HG03108 (cell line): ENCODE measurements at regions not wholly inside any gene's neighbourhood (a gene's known extent, or its start where the extent isn't known, plus 50 kb on each side); places are given as distances from the start of the nearest gene placed in this dataset.

ENCODE experiments used
- ATAC-seq: cut with Tn5 transposase; IDR thresholded peaks from one replicate; pipeline ENCODE4 v1.9.1; 2021; ENCODE audit warnings: moderate library complexity; ENCODE audit not compliant: unreplicated experiment

DNA sequence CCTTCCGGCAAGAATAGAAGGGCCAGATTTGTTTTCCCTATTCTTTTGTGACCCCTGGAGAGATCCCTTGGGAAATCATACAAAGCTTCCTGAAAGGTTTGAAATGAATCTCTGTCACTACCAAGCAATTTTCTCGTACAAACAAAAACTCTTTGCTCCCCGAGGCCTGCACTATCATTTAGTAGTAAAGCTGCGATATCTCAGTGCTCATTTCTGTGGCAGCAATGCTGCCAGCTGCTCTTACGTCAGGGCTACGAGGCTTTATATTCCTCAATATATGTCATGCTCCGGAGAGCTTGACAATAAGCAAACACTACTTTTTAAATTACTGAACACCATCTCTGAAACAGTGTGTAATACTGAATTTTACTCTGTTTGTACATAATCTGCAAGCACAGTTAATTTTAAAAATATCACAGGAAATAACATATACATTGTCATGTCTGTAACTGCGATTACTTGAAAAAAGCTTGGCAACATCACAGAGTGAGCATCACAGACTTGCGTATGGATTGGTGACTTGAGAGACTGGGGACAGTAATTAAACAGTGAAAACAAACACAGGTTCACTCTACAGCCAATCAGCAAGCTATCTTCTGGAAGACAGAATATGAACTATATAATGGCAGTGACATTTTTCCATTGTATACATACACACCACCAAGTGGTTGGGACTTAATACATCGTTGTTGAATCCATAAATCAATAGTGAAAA lies 403.3 kb upstream of the NETO1 start:
- ATAC-seq: no peak

DNA sequence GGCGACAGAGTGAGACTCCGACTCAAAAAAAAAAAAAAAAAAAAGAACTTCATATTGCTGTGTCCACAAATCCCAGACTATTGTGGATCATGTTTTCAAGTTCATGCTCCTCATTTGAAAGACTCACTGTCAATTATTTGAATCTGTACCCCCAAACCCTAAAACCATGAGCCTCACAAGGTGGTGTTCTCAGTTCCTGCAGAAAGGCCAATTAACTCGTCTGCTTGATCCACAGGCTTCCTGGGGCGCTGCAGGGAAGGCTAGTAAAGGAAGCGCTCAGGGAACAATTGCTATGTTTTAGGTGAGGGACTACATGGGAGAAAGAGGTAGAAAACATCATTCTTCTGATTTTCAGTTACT lies 396.8 kb upstream of the NETO1 start:
- no peak for ATAC-seq

DNA sequence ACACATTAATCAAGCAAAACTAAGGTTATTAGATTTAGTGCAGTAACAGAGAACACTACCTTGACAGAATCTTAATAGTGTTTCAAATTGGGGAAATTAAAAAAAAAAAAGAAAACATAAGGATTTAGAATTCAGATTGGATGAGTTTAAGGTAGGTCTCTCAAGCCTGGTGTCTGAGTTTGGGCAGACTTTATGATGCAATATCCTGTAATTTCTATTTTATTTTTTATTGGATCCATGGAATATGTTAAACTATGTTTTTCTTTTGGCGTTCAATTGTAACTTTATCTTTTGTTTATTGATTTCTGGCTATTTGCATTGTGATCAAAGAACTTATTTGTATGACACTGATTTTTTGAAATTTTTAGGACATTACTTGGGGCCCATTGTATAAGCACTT lies 394.1 kb upstream of the NETO1 start:
- no peak for ATAC-seq

DNA sequence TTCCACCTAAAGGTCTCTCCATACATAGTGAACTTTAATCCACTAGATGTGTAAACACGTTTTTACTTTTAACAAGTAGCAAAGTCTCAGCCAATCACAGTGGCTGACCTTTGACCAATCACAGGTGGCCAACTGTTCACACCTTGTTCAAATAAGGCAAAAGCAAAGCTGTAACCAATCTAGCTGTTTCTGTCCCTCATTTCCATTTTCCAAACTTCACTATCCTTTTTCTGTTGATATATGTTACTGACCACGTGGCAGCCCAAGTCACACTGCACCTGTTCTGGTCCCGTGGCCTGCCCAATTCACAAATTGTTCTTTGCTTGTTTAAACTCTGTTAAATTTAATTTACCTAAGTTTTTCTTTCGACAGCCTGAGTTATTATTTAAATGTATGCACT lies 393.5 kb upstream of the NETO1 start:
- no peak for ATAC-seq

DNA sequence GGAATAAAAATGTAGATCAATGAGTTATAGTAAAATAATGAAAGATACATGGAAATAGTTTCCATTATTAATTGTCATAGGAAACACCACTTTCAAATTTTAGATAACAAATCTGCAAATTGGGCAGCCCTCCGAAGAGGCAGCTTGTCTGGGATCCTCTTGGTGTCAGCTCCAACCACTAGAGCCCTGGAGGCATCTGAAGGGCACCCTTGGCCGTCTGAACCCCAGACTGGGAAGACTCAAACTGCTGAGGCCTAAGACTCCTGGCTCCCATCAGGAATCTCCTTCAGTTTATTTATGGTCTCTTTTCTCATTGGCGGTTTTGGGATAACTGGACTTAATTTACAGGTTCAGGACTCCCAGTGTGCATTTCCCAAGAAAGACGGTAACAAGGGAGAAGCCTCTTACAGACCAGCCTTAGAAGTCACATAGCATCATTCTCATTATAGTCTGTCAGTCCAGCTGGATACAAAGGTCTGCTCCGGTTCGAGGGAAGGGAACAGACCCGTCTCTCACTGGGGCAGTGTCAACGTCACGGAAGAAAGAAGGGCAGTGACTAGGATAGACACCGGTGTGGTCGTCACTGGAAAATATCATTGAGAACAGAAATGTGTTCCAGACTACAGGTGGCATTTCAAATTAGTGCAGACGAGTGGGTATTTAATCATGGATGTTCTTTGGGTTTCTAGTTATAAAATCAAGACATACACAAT lies 390.7 kb upstream of the NETO1 start:
- no peak for ATAC-seq

DNA sequence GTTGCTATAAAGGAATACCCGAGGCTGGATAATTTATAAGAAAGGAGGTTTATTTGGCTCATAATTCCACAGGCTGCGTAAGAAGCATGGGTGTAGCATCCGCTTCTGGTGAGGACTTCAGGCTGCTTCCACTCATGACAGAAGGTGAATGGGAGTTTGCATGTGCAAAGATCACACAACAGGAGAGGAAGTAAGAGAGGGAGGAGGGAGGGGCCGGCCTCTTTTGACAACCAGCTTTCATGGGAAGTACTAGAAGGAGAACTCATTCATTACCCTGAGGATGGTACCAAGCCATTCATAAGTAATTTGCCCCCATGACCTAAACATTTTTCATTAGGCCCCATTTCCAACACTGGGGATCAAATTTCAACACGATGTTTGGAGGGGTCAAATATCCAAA lies 386.8 kb upstream of the NETO1 start:
- ATAC-seq: no peak

DNA sequence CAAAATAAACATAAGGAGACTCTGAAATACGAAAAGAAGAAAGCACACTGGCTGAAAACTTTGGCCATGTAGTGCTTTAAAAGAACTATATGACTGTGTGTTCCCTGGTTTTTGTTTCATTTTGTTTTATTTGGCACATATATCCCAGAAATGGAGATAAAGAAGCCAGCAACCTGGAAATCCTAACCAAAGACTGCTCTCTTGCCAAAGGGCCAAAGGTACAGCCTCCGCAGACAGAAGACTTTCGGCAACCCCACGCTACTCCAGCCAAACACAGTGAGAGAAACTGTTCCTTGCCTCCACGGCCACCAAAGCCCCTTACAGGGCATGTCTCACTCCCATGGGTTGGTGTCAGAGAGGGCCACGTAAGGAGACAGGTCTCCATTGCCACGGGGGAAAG lies 381.2 kb upstream of the NETO1 start:
- no peak for ATAC-seq

DNA sequence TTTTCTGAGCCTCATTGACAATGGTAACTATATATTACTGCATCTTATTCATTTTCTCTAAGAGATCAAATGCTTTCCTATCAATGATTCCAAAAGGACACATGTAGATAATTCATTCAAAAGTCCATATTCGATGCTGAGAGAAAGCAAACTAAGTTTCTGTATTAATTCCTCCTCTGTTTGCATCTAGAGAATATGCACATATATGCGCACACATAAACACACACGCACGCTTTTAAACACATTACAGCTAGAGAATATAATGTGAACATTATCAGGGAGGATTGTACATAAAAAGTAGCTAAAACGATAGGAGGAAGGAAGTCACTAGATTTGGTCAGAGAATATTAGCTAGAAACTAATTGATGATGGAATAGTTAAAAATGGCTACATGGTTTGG lies 379.0 kb upstream of the NETO1 start:
- ATAC-seq: no peak

DNA sequence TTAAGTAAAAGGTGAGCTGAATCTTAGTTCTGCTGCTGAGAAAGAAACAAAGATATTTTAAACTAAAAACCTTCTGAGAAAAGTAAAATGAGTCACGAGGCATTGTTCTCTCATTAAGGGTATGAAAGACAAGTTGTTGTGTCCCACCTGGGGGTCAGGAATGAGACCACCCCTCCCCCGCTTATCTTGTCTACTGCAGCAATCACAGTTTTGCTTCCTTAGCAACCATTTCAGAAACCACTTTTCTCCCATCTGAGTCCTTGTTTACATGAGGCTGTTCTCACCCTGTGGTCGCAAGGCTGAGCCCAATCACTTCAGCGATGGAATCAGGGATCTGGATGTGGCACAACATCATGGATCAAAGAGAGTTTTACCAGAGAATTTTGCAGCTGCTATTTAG lies 377.6 kb upstream of the NETO1 start:
- ATAC-seq: no peak

DNA sequence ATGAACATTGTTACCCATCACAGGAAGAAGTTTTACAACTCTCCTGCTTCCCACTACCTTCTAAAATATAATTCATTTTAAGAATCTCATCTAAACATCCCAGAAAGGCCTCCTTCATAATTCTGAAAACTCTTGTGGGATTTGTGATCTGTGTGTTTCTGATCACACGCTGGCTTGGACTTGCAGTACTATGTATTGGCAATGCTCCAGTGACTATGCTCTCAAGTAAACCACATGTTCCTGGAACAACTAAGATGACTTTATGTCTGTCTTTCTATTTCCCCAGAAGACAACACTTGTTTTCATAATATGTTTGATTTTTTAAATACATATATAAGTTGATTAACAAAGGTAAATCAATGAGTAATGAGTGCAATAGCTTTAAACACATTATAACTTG lies 376.6 kb upstream of the NETO1 start:
- ATAC-seq: no peak

DNA sequence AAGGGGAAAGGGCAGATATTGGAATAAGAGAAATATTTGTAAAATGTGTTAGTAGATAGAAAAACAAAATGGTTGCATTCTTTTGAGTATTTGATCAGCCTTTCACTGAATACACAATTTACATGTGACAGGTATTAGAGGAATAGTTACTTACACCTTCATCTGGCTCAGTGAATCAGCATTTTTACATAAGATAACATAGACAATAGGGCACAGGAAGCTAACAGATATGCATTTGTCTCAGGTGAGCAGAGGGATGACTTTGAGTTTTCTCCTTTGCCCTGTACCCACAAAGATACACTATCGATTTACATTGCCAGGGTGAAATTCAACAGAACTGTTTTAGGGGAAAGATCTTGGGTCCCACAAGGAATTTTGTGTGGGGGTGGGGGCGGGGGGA lies 373.1 kb upstream of the NETO1 start:
- no peak for ATAC-seq

DNA sequence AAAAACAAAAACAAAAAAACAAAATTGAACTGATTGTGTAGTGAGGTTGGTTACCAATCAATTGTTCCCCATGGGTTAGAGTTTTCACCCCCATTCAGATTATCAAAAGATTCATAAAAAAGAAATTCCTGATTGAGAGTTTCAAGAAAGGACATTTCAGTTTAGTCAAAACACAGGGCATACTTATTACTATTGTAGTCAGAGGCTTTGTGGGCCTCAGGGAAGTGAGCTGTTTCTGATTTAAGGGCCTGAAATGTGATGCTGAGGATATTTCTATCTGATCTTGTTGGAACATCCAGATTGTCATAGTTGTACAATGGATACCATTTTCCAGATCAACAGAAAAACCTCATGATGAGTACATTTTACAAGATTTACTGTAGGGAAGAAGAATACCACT lies 368.1 kb upstream of the NETO1 start:
- no peak for ATAC-seq

DNA sequence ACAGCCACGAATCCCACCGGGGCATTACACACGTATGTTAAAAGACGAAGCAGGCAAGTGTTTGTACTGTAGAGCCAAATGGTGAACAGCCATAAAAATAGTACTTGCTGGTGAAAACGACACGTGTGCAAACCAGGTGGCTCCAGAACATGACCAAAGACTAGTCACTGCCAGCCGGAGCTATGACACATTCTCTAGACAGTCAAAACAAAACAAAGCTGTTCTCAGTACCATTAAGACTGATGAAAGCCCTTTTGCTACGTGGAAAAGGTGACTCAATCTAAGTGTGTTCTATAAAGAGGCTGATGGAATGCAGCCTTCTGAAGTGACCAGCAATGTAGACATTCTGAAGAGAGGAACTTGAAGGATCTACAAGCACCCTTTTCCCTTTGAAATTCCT lies 367.7 kb upstream of the NETO1 start:
- peak; percentile 85 for ATAC-seq

DNA sequence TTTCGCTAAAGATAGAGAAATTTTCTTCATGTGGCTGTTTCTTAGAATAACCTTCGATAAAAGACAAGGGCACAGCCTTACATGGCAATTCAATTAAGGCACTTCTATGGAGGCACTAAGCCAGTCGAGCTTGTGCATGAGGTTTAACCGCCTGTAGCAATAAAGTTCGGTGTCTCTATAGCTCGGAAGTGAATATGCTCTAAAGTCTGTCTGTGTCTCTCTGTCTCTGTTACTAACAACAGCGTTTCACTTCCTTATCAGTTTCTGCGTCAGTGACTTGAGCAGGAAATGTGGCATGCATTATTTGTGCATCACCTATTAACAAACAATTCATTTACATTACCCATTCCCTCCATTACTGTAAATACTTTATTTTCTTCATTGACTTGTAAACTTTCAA lies 365.1 kb upstream of the NETO1 start:
- ATAC-seq: peak; percentile 58

DNA sequence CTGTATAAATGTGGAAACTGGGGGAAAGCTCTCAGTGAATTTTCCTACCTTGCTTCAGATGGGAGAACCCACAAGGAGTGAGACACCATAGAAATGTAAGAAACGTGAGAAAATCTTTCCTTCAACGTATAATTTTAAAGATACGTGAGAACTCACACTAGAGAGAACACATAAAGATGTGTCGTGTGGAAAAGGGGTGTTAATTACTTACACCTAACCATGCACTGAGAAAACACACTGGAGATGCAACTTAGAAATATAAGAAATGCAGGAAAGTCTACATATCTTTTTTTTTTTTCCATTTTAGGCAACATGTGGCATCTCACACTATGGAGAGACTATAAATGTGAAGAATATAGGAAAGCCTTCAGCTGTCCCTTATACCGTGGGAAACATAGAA lies 352.9 kb upstream of the NETO1 start:
- ATAC-seq: no peak

DNA sequence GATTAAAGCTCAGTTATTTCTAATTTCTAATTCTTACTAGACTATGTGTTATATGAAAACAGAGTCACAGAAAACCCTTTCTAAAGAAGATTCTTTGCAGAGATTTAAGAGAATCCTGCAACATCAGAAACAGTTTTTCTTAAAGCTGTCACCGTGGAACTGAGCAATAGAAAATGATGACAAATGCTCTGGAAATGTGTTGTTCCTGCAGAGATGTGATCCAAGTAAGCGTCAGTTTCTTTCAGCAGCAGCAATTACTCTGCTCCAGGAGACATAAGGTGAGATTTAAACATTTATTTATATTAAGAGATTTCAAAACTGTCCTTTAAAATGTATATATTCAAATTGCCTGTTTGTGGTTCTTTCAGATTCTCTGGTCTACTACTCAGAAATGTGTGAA lies 350.5 kb upstream of the NETO1 start:
- ATAC-seq: no peak

DNA sequence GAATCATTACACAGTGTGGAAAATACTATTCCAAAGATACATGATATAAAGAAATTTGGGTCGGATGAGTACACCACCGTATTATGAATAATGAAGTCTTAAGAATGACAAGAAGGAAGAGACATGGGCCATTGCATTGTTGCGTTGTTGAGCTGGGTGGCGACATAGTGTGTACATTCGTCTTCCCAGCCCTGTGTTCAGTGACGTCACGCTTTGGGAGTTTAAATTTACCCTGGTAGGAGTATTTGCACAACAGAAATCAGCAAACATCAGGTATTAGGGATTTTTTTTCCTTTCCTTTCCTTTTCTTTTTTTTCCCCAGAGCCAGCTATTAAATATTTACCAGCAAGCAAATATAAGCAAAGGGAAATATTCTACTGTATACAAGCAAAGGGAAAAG lies 347.2 kb upstream of the NETO1 start:
- ATAC-seq: no peak

DNA sequence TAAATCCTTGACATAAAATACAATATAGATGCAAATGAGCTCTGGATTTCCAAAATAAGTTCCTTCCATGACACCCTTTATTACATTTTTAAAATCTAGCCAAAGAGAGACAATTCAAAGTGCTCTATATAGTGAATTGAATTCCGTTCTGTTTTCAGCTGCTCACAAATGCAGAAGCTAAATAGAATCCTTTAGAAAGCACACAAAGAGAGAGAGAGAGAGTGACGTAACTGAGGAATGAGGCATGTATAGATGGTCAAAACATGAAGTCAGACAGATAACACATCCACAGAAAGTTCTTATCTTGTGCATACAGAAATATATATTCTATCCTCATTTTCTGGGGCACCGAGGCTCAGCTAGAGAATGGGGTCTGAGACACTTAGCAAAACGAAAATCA lies 344.7 kb upstream of the NETO1 start:
- no peak for ATAC-seq

DNA sequence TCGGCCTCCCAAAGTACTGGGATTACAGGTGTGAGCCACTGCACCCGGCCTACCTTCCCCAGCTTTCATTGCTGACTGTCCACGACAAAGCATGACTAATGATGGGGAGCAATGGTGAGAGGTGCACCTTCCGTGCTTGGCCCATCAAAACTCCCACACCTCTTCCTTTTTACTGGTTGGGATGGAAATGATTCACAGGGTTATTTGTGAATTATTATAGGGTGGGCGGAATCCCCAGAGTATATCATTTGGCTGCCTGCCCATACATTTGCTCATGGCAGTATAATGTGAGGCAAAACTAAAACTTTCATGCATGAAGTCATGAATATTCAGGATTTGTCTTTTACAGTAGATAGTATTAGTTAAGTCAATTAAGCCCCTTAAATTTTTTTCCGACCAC lies 334.2 kb upstream of the NETO1 start:
- no peak for ATAC-seq

DNA sequence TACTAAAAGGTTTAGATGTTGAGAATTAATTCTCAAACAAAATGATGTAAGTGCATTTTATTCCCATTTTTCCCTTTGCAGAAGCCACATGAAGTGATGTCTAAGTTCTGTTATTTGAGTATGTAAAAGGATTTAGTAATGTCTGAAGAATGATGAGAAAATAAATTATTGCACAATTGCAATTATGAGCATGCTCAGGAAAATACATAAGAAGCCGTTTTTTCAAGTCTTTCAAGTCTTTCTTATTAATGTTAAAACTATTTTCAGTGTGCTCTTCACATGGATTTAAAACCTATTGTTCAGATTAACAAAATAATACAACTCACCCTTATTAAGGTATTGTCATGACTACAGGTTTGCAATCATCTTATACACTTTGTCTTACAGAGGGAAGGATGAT lies 331.4 kb upstream of the NETO1 start:
- no peak for ATAC-seq

DNA sequence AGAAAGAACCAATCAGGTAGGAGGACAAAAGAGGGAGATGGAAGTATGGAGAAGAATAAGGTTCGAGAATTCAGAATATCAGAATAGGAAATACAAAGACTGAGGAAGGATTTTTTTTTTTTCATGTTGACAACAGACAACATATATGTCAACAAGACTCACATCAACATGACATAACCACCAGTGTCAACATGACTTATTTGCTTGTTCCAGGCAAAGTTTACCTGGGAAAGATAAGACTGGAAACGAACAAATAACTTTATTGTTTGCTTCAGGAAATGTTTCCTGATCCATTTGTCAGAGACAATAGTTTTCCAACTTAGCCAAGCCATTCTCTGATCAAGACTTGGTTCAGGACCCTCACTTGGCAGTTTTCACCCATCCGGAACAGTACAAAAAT lies 321.9 kb upstream of the NETO1 start:
- no peak for ATAC-seq

DNA sequence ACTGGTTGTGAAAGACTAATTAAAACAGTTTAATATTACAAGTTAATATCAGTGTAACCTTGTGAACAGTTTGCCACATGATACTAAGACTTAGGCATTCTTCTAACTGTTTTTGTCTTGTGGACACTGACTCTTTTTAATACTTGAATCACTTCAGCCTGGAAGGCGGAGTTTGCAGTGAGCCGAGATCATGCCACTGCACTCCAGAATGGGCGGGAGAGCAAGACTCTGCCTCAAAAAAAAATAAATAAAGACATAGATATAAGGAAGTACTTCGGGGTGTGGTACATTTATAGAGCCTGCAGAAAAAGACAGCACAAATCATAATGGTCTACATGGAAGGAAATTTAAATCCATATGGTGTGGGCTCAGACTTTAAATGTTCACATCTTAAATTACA lies 300.4 kb upstream of the NETO1 start:
- no peak for ATAC-seq

DNA sequence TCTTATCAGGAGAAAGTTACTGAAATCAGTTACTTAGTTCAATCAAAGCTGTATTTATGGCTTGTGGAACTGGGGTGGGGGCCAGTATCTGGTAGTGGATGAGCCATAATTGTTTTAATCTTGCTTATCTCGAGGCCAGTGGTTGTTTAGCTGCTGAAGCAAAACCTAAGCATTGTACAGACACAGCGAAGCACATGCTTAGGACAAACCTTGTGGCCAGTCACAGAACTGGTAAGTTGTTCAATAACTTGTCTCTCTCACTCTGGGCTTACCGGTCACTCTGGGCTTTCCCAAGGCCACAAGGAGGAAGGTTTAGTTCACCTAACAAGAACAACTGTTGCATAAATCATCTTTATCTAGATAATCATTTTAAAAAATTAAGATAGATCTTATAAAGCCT lies 296.6 kb upstream of the NETO1 start:
- ATAC-seq: no peak
